Smooth muscle cell (in vitro differentiated cells): ENCODE measurements at regions not wholly inside any gene's neighbourhood (a gene's known extent, or its start where the extent isn't known, plus 50 kb on each side); places are given as distances from the start of the nearest gene placed in this dataset.

Experiments used
- DNase-seq: peaks from one replicate; lab custom pipeline; 2025; ENCODE audit not compliant: unreplicated experiment; lab: John Stamatoyannopoulos, UW
- H2AFZ ChIP-seq: fragments of 200-600 bp; sonication (generic); 2 replicates; pipeline ENCODE4 v1.6.0; 2016; ENCODE audit warnings: antibody characterized with exemption, low read depth, mild to moderate bottlenecking
- H3F3A ChIP-seq: fragments of 200-600 bp; sonication (generic); 2 replicates; pipeline ENCODE4 v1.6.0; 2017; ENCODE audit warnings: antibody characterized with exemption, low read depth
- H3K27ac ChIP-seq: fragments of 200-600 bp; sonication (generic); 2 replicates; pipeline ENCODE4 v1.5.1; 2016; ENCODE audit warnings: low read depth, mild to moderate bottlenecking
- H3K27me3 ChIP-seq: fragments of 200-600 bp; sonication (generic); 2 replicates; pipeline ENCODE4 v1.6.1; 2016; ENCODE audit warnings: low read depth, mild to moderate bottlenecking
- H3K36me3 ChIP-seq: fragments of 200-600 bp; sonication (generic); 2 replicates; pipeline ENCODE4 v1.5.1; 2016; ENCODE audit warnings: low read depth
- H3K4me1 ChIP-seq: fragments of 200-600 bp; sonication (generic); 2 replicates; pipeline ENCODE4 v1.5.1; 2016; ENCODE audit warnings: low read depth
- H3K4me2 ChIP-seq: fragments of 200-600 bp; sonication (generic); 2 replicates; pipeline ENCODE4 v1.6.0; 2016; ENCODE audit warnings: mild to moderate bottlenecking
- H3K4me3 ChIP-seq: fragments of 200-600 bp; sonication (generic); 2 replicates; pipeline ENCODE4 v1.5.1; 2016; ENCODE audit warnings: mild to moderate bottlenecking
- H3K79me2 ChIP-seq: fragments of 200-600 bp; sonication (generic); 2 replicates; pipeline ENCODE4 v1.6.0; 2016; ENCODE audit warnings: low read depth, mild to moderate bottlenecking
- H3K9ac ChIP-seq: fragments of 200-600 bp; sonication (generic); 2 replicates; pipeline ENCODE4 v1.6.0; 2016; ENCODE audit warnings: low read depth
- H3K9me3 ChIP-seq: fragments of 200-600 bp; sonication (generic); replicated peaks from 2 replicates; pipeline ENCODE4 v1.5.1; 2016; ENCODE audit warnings: low read depth
- H4K20me1 ChIP-seq: fragments of 200-600 bp; sonication (generic); 2 replicates; pipeline ENCODE4 v1.6.0; 2016; ENCODE audit warnings: low read depth
- WGBS: methylation state at CpG from one replicate; pipeline ENCODE4 v1.1.7; 2016; ENCODE audit warnings: low lambda C conversion rate; 5-methylcytosine and 5-hydroxymethylcytosine counted together
- TF ChIP-seq, protein P1 (sequence below): fragments of 200-600 bp; sonication (generic); IDR thresholded peaks from 2 replicates; pipeline ENCODE4 v1.5.1; 2017; ENCODE audit warnings: borderline replicate concordance, mild to moderate bottlenecking, antibody characterized with exemption; ENCODE audit not compliant: insufficient read depth, poor library complexity, severe bottlenecking

DNA sequence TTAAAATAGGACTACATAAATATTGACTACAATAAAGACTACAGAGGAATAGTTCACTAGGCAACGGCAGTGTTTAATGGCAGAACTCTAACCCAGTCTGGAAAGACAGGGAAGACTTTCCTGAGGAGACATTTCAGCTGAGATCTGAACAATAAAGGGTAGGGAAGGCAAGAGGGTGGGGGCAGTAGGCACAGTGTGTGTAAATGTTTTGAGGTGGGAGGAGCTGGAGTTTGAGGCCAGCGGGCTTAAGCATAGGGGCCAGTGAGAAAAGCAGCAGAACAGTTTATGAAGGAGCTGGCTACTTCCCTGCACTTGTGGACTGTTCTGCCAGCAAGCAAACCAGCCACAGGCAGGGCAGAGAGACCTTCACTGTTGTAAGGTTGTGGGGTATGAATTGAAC, 76.6 kb upstream of the UGP2 start:
- Histone ChIP-seq H3K79me2 (no peaks in the 10 kb centered on the region), H3K27me3 (no peaks in the 10 kb centered on the region), H3F3A (no peaks in the 10 kb centered on the region), H3K9me3 (peaks cover 3% of the 10 kb centered on the region), H3K9ac (no peak overlapping the region), H3K27ac (no peak overlapping the region), H3K4me2 (no peak overlapping the region), H3K4me3 (no peak overlapping the region), H2AFZ (no peak overlapping the region), H3K36me3 (no peaks in the 10 kb centered on the region), H3K4me1 (peaks cover 9% of the 10 kb centered on the region), H4K20me1 (no peaks in the 10 kb centered on the region)
- DNase-seq: no peak
- WGBS: 73% methylated on average over 2 of the region's 2 CpGs
- TF ChIP-seq, protein P1, sequence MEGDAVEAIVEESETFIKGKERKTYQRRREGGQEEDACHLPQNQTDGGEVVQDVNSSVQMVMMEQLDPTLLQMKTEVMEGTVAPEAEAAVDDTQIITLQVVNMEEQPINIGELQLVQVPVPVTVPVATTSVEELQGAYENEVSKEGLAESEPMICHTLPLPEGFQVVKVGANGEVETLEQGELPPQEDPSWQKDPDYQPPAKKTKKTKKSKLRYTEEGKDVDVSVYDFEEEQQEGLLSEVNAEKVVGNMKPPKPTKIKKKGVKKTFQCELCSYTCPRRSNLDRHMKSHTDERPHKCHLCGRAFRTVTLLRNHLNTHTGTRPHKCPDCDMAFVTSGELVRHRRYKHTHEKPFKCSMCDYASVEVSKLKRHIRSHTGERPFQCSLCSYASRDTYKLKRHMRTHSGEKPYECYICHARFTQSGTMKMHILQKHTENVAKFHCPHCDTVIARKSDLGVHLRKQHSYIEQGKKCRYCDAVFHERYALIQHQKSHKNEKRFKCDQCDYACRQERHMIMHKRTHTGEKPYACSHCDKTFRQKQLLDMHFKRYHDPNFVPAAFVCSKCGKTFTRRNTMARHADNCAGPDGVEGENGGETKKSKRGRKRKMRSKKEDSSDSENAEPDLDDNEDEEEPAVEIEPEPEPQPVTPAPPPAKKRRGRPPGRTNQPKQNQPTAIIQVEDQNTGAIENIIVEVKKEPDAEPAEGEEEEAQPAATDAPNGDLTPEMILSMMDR: no peak

DNA sequence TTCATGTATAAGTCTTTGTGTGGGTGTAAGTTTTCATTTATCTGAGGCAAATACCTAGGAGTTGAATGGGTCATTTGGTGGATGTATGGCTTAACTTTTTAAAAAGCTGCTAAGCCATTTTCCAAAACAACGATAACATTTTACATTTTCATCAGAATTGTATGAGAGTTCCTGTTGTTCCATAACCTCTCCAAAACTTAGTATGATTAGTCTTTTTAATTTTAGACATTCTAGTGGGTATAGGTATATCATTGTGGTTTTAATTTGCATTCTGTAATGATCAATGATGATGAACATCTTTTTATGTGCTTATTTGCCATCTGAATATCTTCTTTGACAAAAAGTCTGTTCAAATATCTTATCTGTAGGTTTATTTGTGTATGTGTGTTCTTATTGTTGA, 74.4 kb upstream of the UGP2 start:
- Histone ChIP-seq H3F3A (no peaks in the 10 kb centered on the region), H3K4me2 (no peak overlapping the region), H3K79me2 (no peaks in the 10 kb centered on the region), H3K9me3 (peaks cover 3% of the 10 kb centered on the region), H3K27ac (no peak overlapping the region), H3K4me3 (no peak overlapping the region), H3K36me3 (no peaks in the 10 kb centered on the region), H4K20me1 (no peaks in the 10 kb centered on the region), H2AFZ (no peak overlapping the region), H3K27me3 (no peaks in the 10 kb centered on the region), H3K9ac (no peak overlapping the region), H3K4me1 (peaks cover 9% of the 10 kb centered on the region)
- TF ChIP-seq, protein P1: no peak
- 97% methylated on average over 1 of the region's 1 CpG for WGBS
- DNase-seq: no peak

DNA sequence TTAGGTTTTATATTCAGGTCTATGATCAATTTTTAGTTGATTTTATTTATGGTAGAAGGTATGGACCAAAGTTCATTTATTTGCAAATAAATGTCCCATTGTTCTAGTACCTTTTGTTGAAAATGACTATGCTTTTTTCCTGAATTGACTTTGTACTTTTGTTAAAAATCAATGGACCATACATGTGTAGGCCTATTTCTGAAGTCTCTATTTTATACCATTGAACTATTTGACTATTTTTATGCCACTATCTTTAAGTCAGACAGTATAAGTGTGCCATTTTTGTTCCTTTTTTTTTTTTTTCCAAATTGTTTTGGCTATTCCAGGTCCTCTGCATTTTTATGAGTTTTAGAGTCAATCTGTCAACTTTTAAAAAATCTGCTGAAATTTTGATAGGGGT, 73.6 kb upstream of the UGP2 start:
- H3K9me3 ChIP-seq: peaks cover 3% of the 10 kb centered on the region
- TF ChIP-seq, protein P1: no peak
- H3K4me1 ChIP-seq: peaks cover 9% of the 10 kb centered on the region
- no peaks in the 10 kb centered on the region for H3K36me3 ChIP-seq
- H2AFZ ChIP-seq: no peak overlapping the region
- H3K4me2 ChIP-seq: no peak overlapping the region
- no peak for DNase-seq
- H3K79me2 ChIP-seq: no peaks in the 10 kb centered on the region
- no peak overlapping the region for H3K4me3 ChIP-seq
- H3K27ac ChIP-seq: no peak overlapping the region
- no peaks in the 10 kb centered on the region for H3F3A ChIP-seq
- H4K20me1 ChIP-seq: no peaks in the 10 kb centered on the region
- H3K27me3 ChIP-seq: no peaks in the 10 kb centered on the region
- no peak overlapping the region for H3K9ac ChIP-seq

DNA sequence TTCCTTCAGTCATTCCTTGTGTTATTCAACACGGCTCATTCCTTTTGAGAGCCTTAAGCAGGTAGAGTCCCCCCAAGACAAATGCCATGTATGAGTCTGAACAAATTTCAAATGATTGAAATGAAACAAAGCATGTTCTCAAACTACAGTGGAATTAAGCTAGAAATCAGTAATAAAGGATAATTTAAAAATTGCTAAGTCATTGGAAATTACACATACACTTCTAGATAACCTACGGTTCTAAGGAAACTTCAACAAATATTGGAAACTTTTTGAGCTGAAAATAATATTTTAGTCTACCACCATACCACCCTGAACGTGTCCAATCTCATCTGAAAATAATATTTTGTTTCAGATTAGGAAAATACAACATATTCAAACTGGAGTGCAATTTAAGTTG, 71.8 kb upstream of the UGP2 start:
- no peak overlapping the region for H3K4me2 ChIP-seq

More for the DNA sequence above, 71.8 kb upstream of the UGP2 start:
- Histone ChIP-seq H3K9ac (no peak overlapping the region), H2AFZ (no peak overlapping the region), H3K4me1 (peaks cover 4% of the 10 kb centered on the region), H3K36me3 (no peaks in the 10 kb centered on the region), H3K4me3 (no peak overlapping the region), H3K27me3 (no peaks in the 10 kb centered on the region), H3K9me3 (peaks cover 3% of the 10 kb centered on the region), H4K20me1 (no peaks in the 10 kb centered on the region), H3K27ac (no peak overlapping the region), H3K79me2 (no peaks in the 10 kb centered on the region), H3F3A (no peaks in the 10 kb centered on the region)
- WGBS: 89% methylated on average over 3 of the region's 3 CpGs
- DNase-seq: no peak
- TF ChIP-seq, protein P1: no peak
